ENCODE measurements at regions not wholly inside any gene's neighbourhood (a gene's known extent, or its start where the extent isn't known, plus 50 kb on each side); places are given as distances from the start of the nearest gene placed in this dataset.

DNA sequence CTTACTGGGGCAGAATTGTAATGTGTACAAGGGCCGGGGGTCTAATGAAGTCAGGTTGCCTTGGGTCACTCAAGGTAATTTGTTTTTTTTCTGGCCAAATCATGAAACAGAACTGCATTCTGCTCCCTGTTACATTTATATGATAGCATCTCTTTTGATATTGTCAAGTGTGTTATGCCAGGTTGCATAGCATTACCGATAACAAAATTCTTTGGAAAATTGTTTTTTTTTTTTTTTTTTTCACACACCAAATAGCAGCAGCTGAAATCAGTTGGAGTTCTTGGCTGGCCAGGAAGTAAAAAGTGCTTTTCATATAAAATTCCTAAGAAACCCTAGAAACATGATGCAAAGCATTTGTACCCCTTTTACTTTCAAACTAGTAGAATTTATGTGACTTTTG lies 282.6 kb upstream of the FN1 start:
- Histone ChIP-seq H3K79me2 (ENCODE audit: insufficient read depth, low read length) (no peaks in the 10 kb centered on the region), H4K20me1 (ENCODE audit: insufficient read depth, low read length, poor library complexity, severe bottlenecking) (no peaks in the 10 kb centered on the region), H3F3A (ENCODE audit: low read depth) (no peaks in the 10 kb centered on the region), H3K36me3 (ENCODE audit: insufficient read depth, low read length) (no peaks in the 10 kb centered on the region), H3K4me3 (ENCODE audit: low read length, poor library complexity, severe bottlenecking) (no peak overlapping the region), H3K9me2 (replicated peaks; ENCODE audit: low read depth, low read length) (no peaks in the 10 kb centered on the region), H2AFZ (ENCODE audit: low read length) (no peak overlapping the region), H3K4me2 (ENCODE audit: low read depth, low read length, poor library complexity, severe bottlenecking) (no peak overlapping the region), H3K9me3 (ENCODE audit: insufficient read depth, low read depth, low read length) (no peaks in the 10 kb centered on the region), H3K9ac (ENCODE audit: low read depth, low read length, poor library complexity, severe bottlenecking) (no peak overlapping the region), H3K27me3 (ENCODE audit: insufficient read depth, low read length, poor library complexity, severe bottlenecking) (no peaks in the 10 kb centered on the region), H3K4me1 (ENCODE audit: insufficient read depth, low read length, poor library complexity, severe bottlenecking) (no peaks in the 10 kb centered on the region)
- TF ChIP-seq, protein P1, sequence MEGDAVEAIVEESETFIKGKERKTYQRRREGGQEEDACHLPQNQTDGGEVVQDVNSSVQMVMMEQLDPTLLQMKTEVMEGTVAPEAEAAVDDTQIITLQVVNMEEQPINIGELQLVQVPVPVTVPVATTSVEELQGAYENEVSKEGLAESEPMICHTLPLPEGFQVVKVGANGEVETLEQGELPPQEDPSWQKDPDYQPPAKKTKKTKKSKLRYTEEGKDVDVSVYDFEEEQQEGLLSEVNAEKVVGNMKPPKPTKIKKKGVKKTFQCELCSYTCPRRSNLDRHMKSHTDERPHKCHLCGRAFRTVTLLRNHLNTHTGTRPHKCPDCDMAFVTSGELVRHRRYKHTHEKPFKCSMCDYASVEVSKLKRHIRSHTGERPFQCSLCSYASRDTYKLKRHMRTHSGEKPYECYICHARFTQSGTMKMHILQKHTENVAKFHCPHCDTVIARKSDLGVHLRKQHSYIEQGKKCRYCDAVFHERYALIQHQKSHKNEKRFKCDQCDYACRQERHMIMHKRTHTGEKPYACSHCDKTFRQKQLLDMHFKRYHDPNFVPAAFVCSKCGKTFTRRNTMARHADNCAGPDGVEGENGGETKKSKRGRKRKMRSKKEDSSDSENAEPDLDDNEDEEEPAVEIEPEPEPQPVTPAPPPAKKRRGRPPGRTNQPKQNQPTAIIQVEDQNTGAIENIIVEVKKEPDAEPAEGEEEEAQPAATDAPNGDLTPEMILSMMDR (conservative IDR thresholded peaks at IDR 0.05; ENCODE audit: low read length) = no peak
- TF ChIP-seq EZH2phosphoT487 (IDR thresholded peaks at IDR 0.05; ENCODE audit: borderline replicate concordance) = no peak

DNA sequence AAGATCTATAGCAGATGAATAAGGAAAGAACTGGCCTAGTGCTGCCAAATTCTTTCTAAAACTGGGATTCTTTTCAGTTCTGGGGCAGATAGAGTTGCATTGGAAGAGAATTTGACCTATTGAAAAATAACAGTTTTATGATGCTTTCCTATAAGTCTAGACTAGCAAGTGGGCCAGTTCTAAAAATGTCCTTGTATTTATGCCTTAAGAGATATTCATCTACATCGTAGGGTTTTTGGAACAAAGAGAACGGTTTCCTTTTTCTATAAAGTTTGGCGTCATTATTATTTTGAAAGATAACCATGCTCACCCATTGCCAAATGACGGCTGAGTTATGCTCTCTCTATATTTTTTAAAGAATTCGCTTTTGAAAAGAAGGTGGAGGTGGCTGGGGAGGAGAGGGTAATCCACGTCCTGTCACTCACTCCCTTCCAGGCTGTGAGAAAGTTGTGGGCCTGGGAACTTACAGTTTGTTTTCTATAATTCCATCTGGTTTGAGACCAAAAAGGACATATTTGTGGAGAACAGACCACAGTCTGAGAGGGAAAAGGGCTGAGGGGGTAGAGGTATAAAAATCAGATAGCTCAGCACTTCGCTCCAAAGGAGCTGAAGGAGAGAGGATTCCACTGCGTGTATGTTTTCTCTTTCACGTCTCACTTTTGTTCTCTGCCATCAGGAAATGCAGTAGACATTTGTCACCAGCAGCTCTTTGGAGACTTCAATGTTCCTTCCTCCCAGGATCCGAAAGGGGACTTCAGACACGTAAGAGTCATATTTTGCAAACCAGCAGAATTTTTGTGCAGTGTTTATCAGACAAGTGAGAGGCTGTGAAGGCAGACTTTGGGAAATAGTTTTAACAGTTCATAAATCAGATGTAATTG lies 281.9 kb upstream of the FN1 start:
- Histone ChIP-seq H3K27me3 (ENCODE audit: insufficient read depth, low read length, poor library complexity, severe bottlenecking) (no peaks in the 10 kb centered on the region), H4K20me1 (ENCODE audit: insufficient read depth, low read length, poor library complexity, severe bottlenecking) (no peaks in the 10 kb centered on the region), H3K79me2 (ENCODE audit: insufficient read depth, low read length) (no peaks in the 10 kb centered on the region), H3K4me3 (ENCODE audit: low read length, poor library complexity, severe bottlenecking) (no peak overlapping the region), H3K4me2 (ENCODE audit: low read depth, low read length, poor library complexity, severe bottlenecking) (no peak overlapping the region), H3F3A (ENCODE audit: low read depth) (no peaks in the 10 kb centered on the region), H3K36me3 (ENCODE audit: insufficient read depth, low read length) (no peaks in the 10 kb centered on the region), H2AFZ (ENCODE audit: low read length) (no peak overlapping the region), H3K9me2 (replicated peaks; ENCODE audit: low read depth, low read length) (no peaks in the 10 kb centered on the region), H3K9me3 (ENCODE audit: insufficient read depth, low read depth, low read length) (no peaks in the 10 kb centered on the region), H3K4me1 (ENCODE audit: insufficient read depth, low read length, poor library complexity, severe bottlenecking) (no peaks in the 10 kb centered on the region), H3K9ac (ENCODE audit: low read depth, low read length, poor library complexity, severe bottlenecking) (no peak overlapping the region)
- TF ChIP-seq, protein P1 (conservative IDR thresholded peaks at IDR 0.05; ENCODE audit: low read length) = no peak
- no peak for TF ChIP-seq EZH2phosphoT487 (IDR thresholded peaks at IDR 0.05; ENCODE audit: borderline replicate concordance)

DNA sequence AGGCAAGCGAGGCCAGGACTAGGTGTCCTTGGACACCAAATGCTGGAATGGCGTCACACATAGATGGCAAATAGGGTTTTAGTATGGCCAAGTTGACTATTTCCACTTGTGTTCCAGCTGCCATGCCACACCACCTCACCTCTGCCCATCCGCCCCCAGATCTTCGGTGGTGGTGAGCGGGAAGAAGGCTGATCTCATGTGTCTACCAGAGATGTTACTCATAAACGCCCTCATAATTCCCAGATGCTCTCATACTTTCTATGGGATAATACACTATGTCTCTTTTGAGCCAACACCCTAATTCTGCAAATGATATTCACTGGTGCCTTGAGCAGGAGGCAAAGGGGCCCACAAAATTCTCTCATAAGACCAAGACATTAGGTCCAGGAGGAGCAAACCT lies 281.1 kb upstream of the FN1 start:
- Histone ChIP-seq H3K9me3 (ENCODE audit: insufficient read depth, low read depth, low read length) (no peaks in the 10 kb centered on the region), H3K4me3 (ENCODE audit: low read length, poor library complexity, severe bottlenecking) (no peak overlapping the region), H3K9ac (ENCODE audit: low read depth, low read length, poor library complexity, severe bottlenecking) (no peak overlapping the region), H3F3A (ENCODE audit: low read depth) (no peaks in the 10 kb centered on the region), H3K36me3 (ENCODE audit: insufficient read depth, low read length) (no peaks in the 10 kb centered on the region), H3K4me2 (ENCODE audit: low read depth, low read length, poor library complexity, severe bottlenecking) (no peak overlapping the region), H3K27me3 (ENCODE audit: insufficient read depth, low read length, poor library complexity, severe bottlenecking) (no peaks in the 10 kb centered on the region), H2AFZ (ENCODE audit: low read length) (no peak overlapping the region), H3K9me2 (replicated peaks; ENCODE audit: low read depth, low read length) (no peaks in the 10 kb centered on the region), H3K79me2 (ENCODE audit: insufficient read depth, low read length) (no peaks in the 10 kb centered on the region), H4K20me1 (ENCODE audit: insufficient read depth, low read length, poor library complexity, severe bottlenecking) (no peaks in the 10 kb centered on the region), H3K4me1 (ENCODE audit: insufficient read depth, low read length, poor library complexity, severe bottlenecking) (no peaks in the 10 kb centered on the region)
- no peak for TF ChIP-seq EZH2phosphoT487 (IDR thresholded peaks at IDR 0.05; ENCODE audit: borderline replicate concordance)
- TF ChIP-seq, protein P1 (conservative IDR thresholded peaks at IDR 0.05; ENCODE audit: low read length) = no peak
